ENCODE measurements at regions not wholly inside any gene's neighbourhood (a gene's known extent, or its start where the extent isn't known, plus 50 kb on each side); places are given as distances from the start of the nearest gene placed in this dataset.

DNA sequence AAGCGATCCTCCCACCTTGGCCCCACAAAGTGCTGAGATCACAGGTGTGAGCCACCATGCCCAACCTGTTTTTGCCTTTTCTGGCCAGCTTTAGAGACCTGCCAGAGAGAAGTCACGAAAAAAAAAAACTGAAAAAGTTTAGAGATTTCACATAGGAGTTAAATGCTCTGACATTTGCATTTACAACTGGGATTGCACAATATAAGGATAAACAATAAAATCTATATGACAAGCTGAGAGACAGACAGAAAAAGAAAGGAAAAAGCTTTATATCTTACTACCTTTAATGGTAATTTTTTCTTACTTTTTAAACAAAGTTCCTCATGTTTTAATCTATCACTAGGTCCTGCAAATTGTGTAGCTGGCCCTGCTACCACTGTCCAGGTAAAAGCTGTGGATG lies 466.5 kb downstream of the TXNL1 start:
- intact Hi-C loops (cut with micrococcal nuclease): no loop called here
- DNase-seq: no peak
- H3K4me1 ChIP-seq (ENCODE audit: insufficient read depth, low read length): no peaks in the 10 kb centered on the region
- Mint-ChIP-seq H3K27ac (no peak overlapping the region), H3K4me3 (no peak overlapping the region), H3K9me3 (peaks cover 0 to 3% (median 0%) of the 10 kb centered on the region in 8 donors), H3K4me1 (no peaks in the 10 kb centered on the region), H3K36me3 (no peaks in the 10 kb centered on the region), H3K27me3 (no peaks in the 10 kb centered on the region)
- H3K36me3 ChIP-seq (ENCODE audit: insufficient read depth, low read length): no peaks in the 10 kb centered on the region
- no peak overlapping the region for H3K27ac ChIP-seq (ENCODE audit: low read depth, low read length)
- no peaks in the 10 kb centered on the region for H3K9me3 ChIP-seq (ENCODE audit: control insufficient read depth in 1 of 2, low read length in 2 of 2)
- H3K27me3 ChIP-seq (ENCODE audit: insufficient read depth, low read length): no peaks in the 10 kb centered on the region
- POLR2A ChIA-PET (ENCODE audit: partially characterized antibody): no interaction called here
- CTCF ChIA-PET (ENCODE audit: partially characterized antibody): no interaction called here
- H3K4me3 ChIP-seq (ENCODE audit: low read length in 2 of 2): no peak overlapping the region

- Mint-ChIP-seq H3K4me1 (no peaks in the 10 kb centered on the region), H3K36me3 (no peaks in the 10 kb centered on the region), H3K27me3 (no peaks in the 10 kb centered on the region), H3K9me3 (peaks cover 0 to 4% (median 0%) of the 10 kb centered on the region in 8 donors), H3K27ac (no peak overlapping the region), H3K4me3 (no peak overlapping the region)
- intact Hi-C loops (cut with micrococcal nuclease): no loop called here
- H3K27ac ChIP-seq (ENCODE audit: low read depth, low read length): no peak overlapping the region
- H3K27me3 ChIP-seq (ENCODE audit: insufficient read depth, low read length): no peaks in the 10 kb centered on the region
- no peak for DNase-seq
- H3K9me3 ChIP-seq (ENCODE audit: control insufficient read depth in 1 of 2, low read length in 2 of 2): no peaks in the 10 kb centered on the region
- no peak overlapping the region for H3K4me3 ChIP-seq (ENCODE audit: low read length in 2 of 2)
- H3K36me3 ChIP-seq (ENCODE audit: insufficient read depth, low read length): no peaks in the 10 kb centered on the region
- POLR2A ChIA-PET (ENCODE audit: partially characterized antibody): no interaction called here
- H3K4me1 ChIP-seq (ENCODE audit: insufficient read depth, low read length): no peaks in the 10 kb centered on the region
- CTCF ChIA-PET (ENCODE audit: partially characterized antibody): no interaction called here
These were observed 470.2 kb downstream of the TXNL1 start for GRCh38 chr18:56168049-56168781.

DNA sequence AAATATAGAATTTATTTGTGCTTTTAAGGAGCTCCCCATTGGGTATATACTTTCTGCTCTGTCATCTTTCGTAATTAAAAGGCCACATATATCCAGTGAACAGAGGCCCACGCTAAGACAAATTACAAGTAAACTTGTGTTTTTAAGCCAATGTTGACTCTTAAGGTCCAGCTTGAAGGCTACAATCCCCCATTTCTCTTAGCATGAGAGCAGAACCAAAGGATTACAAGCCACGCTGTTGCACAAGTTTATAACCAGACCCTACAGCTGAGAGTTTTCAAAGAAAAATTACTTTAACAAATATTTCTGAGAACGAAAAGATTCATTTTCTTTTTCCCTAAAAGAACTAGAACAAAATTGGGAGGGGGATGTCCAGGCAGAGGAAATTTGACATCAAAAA lies 471.0 kb downstream of the TXNL1 start:
- Mint-ChIP-seq H3K27ac (no peak overlapping the region), H3K36me3 (no peaks in the 10 kb centered on the region), H3K27me3 (no peaks in the 10 kb centered on the region), H3K4me1 (no peaks in the 10 kb centered on the region), H3K4me3 (no peak overlapping the region), H3K9me3 (peaks cover 0 to 4% (median 0%) of the 10 kb centered on the region in 8 donors)
- H3K9me3 ChIP-seq (ENCODE audit: control insufficient read depth in 1 of 2, low read length in 2 of 2): no peaks in the 10 kb centered on the region
- no peaks in the 10 kb centered on the region for H3K4me1 ChIP-seq (ENCODE audit: insufficient read depth, low read length)
- no peaks in the 10 kb centered on the region for H3K27me3 ChIP-seq (ENCODE audit: insufficient read depth, low read length)
- intact Hi-C loops (cut with micrococcal nuclease): no loop called here
- no peaks in the 10 kb centered on the region for H3K36me3 ChIP-seq (ENCODE audit: insufficient read depth, low read length)
- no peak for DNase-seq
- H3K27ac ChIP-seq (ENCODE audit: low read depth, low read length): no peak overlapping the region
- ChIA-PET CTCF (ENCODE audit: partially characterized antibody) (no interaction called here), POLR2A (ENCODE audit: partially characterized antibody) (no interaction called here)
- no peak overlapping the region for H3K4me3 ChIP-seq (ENCODE audit: low read length in 2 of 2)

GRCh38 chr18:56166914-56167313 lies 471.5 kb downstream of the TXNL1 start:
- no peak overlapping the region for H3K4me3 ChIP-seq (ENCODE audit: low read length in 2 of 2)
- POLR2A ChIA-PET (ENCODE audit: partially characterized antibody): no interaction called here
- no peaks in the 10 kb centered on the region for H3K27me3 Mint-ChIP-seq
- intact Hi-C loops (cut with micrococcal nuclease): no loop called here
- H3K4me1 Mint-ChIP-seq: no peaks in the 10 kb centered on the region
- no peaks in the 10 kb centered on the region for H3K4me1 ChIP-seq (ENCODE audit: insufficient read depth, low read length)
- no peaks in the 10 kb centered on the region for H3K36me3 Mint-ChIP-seq
- H3K9me3 Mint-ChIP-seq: peaks cover 0 to 4% (median 0%) of the 10 kb centered on the region in 8 donors
- H3K27ac Mint-ChIP-seq: no peak overlapping the region
- no peak overlapping the region for H3K4me3 Mint-ChIP-seq
- no peaks in the 10 kb centered on the region for H3K27me3 ChIP-seq (ENCODE audit: insufficient read depth, low read length)
- no peaks in the 10 kb centered on the region for H3K9me3 ChIP-seq (ENCODE audit: control insufficient read depth in 1 of 2, low read length in 2 of 2)
- H3K27ac ChIP-seq (ENCODE audit: low read depth, low read length): no peak overlapping the region
- no peak for DNase-seq
- H3K36me3 ChIP-seq (ENCODE audit: insufficient read depth, low read length): no peaks in the 10 kb centered on the region
- CTCF ChIA-PET (ENCODE audit: partially characterized antibody): no interaction called here

- H3K27ac Mint-ChIP-seq: no peak overlapping the region
- Histone ChIP-seq H3K9me3 (ENCODE audit: control insufficient read depth in 1 of 2, low read length in 2 of 2) (no peaks in the 10 kb centered on the region), H3K27me3 (ENCODE audit: insufficient read depth, low read length) (no peaks in the 10 kb centered on the region), H3K4me1 (ENCODE audit: insufficient read depth, low read length) (no peaks in the 10 kb centered on the region), H3K4me3 (ENCODE audit: low read length in 2 of 2) (no peak overlapping the region), H3K27ac (ENCODE audit: low read depth, low read length) (no peak overlapping the region), H3K36me3 (ENCODE audit: insufficient read depth, low read length) (no peaks in the 10 kb centered on the region)
- no peak for DNase-seq
- H3K4me3 Mint-ChIP-seq: no peak overlapping the region
- ChIA-PET POLR2A (ENCODE audit: partially characterized antibody) (no interaction called here), CTCF (ENCODE audit: partially characterized antibody) (no interaction called here)
- no peaks in the 10 kb centered on the region for H3K36me3 Mint-ChIP-seq
- H3K4me1 Mint-ChIP-seq: no peaks in the 10 kb centered on the region
- no peaks in the 10 kb centered on the region for H3K27me3 Mint-ChIP-seq
- H3K9me3 Mint-ChIP-seq: peaks cover 0 to 4% (median 0%) of the 10 kb centered on the region in 8 donors
- intact Hi-C loops (cut with micrococcal nuclease): no loop called here
These were observed 472.6 kb downstream of the TXNL1 start for GRCh38 chr18:56165601-56166355.

DNA sequence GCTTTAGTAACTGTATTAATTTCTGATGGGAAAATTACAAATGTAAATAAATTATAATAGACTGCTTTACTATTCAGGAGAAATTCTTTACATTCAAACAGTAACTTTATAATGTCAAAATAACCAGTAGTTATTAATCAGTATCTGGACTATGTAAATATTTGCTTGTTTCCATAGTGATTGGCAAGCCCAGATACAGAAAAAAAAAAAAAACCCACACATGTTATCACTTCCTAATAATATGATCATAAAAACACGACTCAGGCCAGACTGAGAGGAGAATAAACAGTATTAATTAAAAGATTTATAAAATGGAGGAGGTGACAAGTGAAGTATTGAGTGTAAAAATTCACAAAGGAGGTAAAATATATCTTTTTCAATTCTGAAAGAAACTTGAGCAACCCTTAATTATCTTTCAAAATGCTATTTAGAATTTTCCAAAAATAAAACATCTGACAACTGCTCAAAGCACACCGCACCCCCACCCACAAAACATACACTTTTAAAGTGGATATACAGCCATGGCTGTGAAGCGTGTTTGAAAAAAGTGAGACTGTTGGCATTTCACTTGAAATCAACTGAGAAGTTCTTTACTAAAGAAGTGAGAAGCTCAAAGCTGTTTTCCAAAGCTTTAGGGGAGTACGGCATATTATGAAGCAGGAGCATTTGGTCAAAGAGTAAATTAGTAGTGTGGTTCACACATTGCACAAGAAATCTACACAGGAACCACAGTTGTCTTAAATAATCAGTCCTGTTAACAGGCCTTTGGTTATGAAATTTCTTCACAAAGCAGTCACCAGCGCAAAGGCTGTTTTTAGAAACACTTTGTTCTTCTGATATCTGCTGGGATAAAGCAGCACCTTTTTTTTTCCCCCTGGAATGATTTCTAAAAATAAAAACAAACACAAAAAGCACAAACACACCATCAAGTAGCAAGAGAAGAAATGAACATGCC lies 475.8 kb downstream of the TXNL1 start:
- Histone ChIP-seq H3K27ac (ENCODE audit: low read depth, low read length) (no peak overlapping the region), H3K4me3 (ENCODE audit: low read length in 2 of 2) (no peak overlapping the region), H3K27me3 (ENCODE audit: insufficient read depth, low read length) (no peaks in the 10 kb centered on the region), H3K36me3 (ENCODE audit: insufficient read depth, low read length) (no peaks in the 10 kb centered on the region), H3K9me3 (ENCODE audit: control insufficient read depth in 1 of 2, low read length in 2 of 2) (no peaks in the 10 kb centered on the region), H3K4me1 (ENCODE audit: insufficient read depth, low read length) (no peaks in the 10 kb centered on the region)
- H3K4me1 Mint-ChIP-seq: no peaks in the 10 kb centered on the region
- intact Hi-C loops (cut with micrococcal nuclease): no loop called here
- no peaks in the 10 kb centered on the region for H3K27me3 Mint-ChIP-seq
- no peak overlapping the region for H3K27ac Mint-ChIP-seq
- no peaks in the 10 kb centered on the region for H3K36me3 Mint-ChIP-seq
- ChIA-PET POLR2A (ENCODE audit: partially characterized antibody) (no interaction called here), CTCF (ENCODE audit: partially characterized antibody) (no interaction called here)
- H3K4me3 Mint-ChIP-seq: no peak overlapping the region
- DNase-seq: no peak
- H3K9me3 Mint-ChIP-seq: peaks cover 0 to 4% (median 0%) of the 10 kb centered on the region in 8 donors

DNA sequence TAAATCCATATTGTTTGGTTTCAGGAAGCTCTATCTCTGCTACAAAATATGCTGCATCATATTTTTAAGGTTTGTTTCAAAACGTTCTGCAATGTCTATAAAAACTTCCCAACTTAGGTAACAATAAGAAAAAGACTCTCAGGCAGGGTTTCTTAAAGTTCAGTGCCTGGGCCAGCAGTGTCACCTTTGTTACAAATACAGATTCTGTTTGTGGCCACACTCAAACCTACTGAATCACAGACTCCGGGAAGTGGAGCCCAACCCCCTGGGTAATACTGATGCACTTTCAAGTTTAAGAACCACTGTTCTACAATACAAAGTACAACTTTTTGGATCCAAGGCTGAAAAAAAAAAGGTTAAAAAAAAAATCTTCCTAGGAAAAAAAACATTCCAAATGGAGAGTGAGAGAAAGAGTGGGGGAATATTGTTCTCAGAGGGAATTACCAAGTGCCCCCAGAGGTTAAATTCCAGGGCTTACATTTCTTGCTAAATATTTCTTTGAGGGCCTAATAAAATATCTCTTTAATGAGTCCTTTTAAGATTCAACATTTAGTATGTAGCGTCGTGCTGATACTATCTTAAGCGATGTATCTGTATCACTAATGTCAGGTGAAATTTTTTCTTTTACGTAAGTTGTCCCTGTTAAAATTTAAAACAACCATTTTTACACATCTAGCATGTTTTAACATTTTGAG lies 476.7 kb downstream of the TXNL1 start:
- H3K4me3 Mint-ChIP-seq: no peak overlapping the region
- intact Hi-C loops (cut with micrococcal nuclease): no loop called here

More for the DNA sequence above, 476.7 kb downstream of the TXNL1 start:
- ChIA-PET CTCF (ENCODE audit: partially characterized antibody) (no interaction called here), POLR2A (ENCODE audit: partially characterized antibody) (no interaction called here)
- H3K9me3 ChIP-seq (ENCODE audit: control insufficient read depth in 1 of 2, low read length in 2 of 2): no peaks in the 10 kb centered on the region
- H3K4me3 ChIP-seq (ENCODE audit: low read length in 2 of 2): no peak overlapping the region
- no peaks in the 10 kb centered on the region for H3K27me3 Mint-ChIP-seq
- H3K27ac ChIP-seq (ENCODE audit: low read depth, low read length): no peak overlapping the region
- H3K4me1 Mint-ChIP-seq: no peaks in the 10 kb centered on the region
- no peak for DNase-seq
- H3K36me3 ChIP-seq (ENCODE audit: insufficient read depth, low read length): no peaks in the 10 kb centered on the region
- no peaks in the 10 kb centered on the region for H3K27me3 ChIP-seq (ENCODE audit: insufficient read depth, low read length)
- H3K4me1 ChIP-seq (ENCODE audit: insufficient read depth, low read length): no peaks in the 10 kb centered on the region
- H3K9me3 Mint-ChIP-seq: peaks cover 0 to 7% (median 0%) of the 10 kb centered on the region in 8 donors
- H3K27ac Mint-ChIP-seq: no peak overlapping the region
- H3K36me3 Mint-ChIP-seq: no peaks in the 10 kb centered on the region
